ENCODE measurements at regions not wholly inside any gene's neighbourhood (a gene's known extent, or its start where the extent isn't known, plus 50 kb on each side); places are given as distances from the start of the nearest gene placed in this dataset.

DNA sequence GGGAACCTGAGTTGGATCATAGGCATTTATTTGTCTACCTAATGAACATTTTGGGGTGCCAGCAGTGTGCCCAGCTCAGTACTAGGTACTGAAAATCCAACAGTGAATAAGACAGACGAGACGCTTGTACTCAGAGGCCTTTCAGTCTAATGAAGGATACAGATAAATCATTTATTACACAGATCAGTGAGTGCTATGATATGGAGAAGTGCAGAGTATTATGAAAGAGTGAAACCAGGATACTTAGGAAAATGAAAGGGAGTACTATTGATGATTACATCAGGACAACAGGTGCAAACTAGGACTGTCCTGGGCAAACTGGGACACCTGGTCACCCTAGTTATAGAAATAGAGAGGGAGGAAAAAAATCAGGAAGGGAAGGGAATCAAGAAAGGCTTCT, 207.5 kb upstream of the NCAM1 start:
- DNase-seq (ENCODE audit: low read depth): no peak

DNA sequence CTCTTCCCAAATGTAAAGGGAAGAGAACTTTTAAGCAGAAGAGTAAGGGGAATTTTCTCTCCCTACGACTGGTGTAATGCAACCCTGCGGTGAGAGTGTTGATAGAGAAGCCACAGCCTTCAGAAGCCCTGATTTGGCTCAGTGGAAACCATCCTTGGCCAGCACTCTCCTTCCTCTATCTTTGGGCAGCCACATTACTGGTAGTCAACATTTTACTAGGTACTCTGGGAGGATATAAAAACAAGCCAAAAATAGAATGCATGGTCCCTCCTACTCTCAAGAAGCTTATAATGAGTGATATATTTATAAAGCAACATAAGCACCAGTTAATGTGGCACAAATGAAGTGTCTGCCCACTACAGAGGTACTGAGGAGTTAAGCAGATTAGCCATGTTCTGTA, 201.8 kb upstream of the NCAM1 start:
- DNase-seq (ENCODE audit: low read depth): no peak

DNA sequence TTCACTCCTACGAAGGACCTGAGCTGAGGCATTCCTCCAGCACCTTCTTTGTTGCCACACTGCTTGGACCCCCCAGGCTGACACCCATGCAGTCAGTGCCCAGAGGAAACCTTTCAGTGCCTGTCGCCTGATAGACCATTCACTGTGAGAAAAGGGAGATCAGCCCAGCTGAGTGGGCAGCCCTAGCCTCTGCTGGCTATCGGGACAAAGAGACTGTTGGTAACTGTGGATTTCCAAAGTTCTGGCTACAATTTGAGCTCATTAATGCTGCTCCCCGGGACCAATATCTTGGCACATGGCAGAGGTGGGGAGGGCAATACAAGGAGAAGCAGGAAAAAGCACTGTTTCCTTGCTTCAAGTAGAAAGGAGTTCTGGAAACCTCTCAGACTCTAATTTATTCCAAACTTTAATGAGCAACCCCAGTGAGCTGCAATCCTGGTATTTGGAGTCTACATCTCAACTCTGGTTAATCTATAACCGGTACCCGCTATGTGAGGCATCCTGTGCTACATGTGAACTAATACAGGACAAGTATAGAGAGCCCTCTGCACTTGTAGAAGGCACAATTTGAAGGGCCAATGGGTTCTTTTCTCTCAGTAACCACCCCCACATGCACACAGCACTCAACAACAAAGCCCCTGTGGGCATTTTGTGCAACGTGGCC, 200.7 kb upstream of the NCAM1 start:
- no peak for DNase-seq (ENCODE audit: low read depth)

DNA sequence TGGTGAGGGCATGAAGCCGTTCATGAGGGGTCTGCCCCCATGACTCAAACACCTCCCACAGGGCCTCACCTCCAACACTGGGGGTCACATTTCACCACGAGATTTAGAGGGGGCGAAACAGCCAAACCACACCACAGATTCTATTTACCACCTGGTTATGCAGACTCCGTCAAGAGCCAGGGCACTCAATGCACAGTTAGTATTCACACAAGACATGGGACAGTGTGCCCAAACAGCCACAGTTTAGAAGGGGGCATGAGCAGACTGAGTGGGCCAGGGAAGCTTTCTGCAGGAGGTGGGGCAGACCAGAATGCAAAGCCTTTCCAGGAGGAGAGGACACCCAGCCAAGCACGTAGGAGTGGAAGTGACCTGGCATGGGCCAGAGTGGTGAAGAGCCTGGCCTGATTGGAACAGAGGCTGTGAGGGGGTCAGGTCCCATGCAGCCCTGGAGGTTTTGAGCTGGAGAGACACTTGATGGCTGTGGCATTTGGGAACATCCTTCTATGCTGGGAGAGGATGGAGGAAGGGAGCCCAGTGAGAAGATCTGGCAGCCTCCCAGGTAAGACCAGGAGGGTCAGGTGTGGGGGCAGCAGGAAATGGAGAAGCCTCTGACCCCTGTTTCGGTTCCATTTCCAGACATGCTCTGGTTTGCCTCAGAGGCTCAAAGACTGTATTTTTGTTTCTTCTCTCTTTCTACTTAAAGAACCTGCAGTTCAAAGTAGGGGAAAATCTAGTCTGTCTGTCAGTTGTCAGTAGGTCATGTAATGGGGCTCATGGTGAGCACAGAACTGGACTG, 199.1 kb upstream of the NCAM1 start:
- no peak for DNase-seq (ENCODE audit: low read depth)

DNA sequence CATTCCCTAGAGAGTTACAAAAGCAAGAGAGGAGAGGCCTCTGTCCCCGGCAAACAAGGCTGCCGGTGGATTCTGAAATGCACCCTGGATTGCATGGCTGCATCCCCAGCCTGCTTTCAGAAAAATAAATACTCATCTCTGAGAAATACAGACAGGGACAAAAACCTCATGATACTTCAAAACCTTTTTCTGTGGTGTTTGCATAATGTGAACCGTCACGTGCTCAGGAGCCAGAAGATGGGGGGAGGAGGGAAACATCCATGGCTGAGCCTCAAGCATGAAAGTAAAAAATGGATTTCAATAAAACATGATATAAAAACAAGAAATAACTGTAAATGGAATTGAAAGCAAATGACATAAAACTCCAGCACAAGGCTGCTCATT, 198.5 kb upstream of the NCAM1 start:
- no peak for DNase-seq (ENCODE audit: low read depth)

DNA sequence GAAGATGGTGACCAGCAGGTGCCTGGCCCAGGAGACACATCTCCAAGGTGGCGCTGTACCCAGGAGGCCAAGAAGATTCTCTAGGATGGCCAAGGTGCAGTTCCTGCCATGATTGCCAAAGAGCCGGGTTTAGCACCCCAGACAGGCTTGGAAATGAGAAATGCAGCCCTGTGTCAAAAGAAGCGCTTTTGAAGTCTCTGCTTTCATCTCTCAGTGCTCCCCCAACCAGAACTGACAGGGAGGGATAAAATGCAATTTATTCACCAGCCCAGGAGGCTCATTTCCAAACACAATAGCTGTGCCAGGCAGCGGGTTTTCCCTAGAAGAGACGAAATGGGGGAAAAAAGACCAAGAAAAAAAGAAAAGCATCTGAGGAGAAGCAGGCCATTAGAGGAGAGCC, 195.9 kb upstream of the NCAM1 start:
- no peak for DNase-seq (ENCODE audit: low read depth)

DNA sequence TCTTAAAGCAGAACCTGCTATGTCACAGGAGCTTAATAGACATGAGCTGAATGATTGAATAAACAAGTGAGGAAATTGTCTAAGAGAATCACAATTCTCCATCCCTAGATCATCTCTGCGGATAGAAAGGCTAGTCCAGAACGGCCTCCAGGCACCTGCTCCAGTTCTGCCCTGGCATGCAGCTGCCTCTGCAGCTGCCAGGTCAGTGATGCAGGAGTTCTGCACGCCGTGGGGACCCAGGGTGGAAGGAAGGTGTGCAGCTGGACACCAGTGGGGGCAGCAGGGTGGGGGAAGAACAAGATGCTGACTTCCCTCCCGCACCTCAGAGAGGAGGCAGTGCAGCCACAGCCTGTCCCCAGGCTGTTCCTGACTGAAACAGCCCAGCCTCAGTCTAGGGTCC, 192.1 kb upstream of the NCAM1 start:
- no peak for DNase-seq (ENCODE audit: low read depth)

DNA sequence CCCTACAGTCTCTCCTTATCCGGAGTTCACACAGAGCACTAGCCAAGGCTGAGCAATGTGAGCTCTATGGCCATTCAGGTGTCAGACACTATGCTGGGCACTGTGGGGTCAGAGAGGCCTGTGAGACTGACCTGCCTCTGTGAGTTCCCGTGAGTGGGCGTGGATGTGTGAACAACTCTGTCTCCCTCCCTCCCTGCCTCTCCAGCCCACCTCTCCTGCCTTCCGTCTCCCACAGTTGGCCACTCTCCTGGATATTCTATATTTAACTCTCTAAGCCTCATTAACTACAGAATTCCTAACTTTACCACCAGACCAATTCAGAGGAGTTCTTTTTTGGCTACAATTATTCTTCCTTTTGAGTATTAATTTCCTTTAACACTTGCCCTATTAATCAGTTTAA, 191.6 kb upstream of the NCAM1 start:
- DNase-seq (ENCODE audit: low read depth): no peak

DNA sequence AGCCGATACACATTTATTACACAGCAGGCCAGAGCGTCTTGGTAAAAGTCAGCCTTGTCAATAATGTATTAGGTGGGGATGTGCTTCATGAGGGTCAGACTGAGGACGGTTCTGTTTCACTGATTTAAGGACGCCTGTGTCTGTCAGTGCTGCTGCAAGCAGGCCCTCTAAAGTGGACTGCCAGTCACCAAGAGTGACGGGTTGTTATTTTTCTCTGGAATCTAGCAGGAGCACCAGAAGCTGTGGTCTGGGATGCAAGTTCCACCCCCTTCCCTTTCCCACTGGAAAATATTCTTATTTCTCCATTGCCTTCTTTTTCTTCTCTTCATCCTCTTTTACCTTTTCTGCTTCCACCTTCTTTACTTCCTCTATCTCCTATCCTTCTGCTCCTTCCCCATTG, 191.2 kb upstream of the NCAM1 start:
- no peak for DNase-seq (ENCODE audit: low read depth)

DNA sequence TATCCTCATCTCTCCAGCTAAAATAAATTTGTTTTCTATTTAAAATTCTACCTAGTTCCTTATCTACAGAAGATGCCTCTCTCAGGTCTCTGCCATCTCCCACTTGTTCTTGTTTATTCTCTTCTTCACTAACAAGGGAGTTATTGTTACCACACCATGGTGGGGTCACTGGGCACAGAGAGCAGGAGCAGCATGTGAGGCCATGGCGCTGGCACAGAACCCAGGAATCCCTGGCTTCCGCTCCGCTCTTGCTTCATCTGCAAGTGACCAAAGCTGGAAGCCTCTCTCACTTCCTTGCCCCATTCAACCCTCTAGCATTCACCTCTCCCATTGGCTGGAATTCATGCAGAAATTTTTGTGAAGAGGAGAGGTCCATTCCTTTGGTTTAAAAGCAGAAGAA, 190.7 kb upstream of the NCAM1 start:
- no peak for DNase-seq (ENCODE audit: low read depth)

DNA sequence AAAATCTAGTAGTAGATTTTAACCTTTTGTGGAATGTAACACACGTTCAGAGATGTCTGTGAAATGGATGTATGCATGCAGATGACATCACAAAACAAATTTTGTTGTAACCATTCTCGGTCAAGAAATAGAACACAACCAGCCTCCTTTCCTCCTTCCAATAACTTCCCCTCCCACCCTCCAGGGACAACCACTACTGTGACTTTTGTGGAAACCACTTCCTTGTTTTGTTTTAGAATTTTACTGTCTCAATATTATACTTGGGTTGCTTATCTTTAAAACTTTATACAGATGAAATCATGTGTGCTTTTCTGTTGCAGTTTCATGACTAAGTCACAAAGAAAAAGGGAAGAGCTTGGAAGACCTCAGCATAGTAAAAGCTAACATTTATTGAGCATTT, 189.4 kb upstream of the NCAM1 start:
- no peak for DNase-seq (ENCODE audit: low read depth)

DNA sequence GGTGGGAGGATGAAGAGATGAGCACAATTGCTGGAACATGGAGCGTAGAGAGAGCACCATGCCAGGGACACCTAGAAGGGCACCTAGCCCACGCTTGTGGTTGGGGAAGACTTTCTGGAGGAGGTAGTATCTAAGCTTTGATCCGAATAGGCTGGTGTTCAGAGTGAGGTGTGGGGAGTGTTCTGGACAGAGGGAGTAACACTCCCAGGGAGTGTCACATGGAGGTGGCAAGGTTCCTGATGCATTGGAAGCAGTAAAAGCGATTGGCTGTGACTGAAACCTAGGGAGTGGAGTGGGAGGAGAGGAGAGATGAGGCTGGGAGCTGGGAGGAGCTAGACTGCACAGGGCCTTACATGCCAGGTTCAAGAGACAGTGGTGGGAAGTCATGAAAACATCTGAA, 188.0 kb upstream of the NCAM1 start:
- no peak for DNase-seq (ENCODE audit: low read depth)

DNA sequence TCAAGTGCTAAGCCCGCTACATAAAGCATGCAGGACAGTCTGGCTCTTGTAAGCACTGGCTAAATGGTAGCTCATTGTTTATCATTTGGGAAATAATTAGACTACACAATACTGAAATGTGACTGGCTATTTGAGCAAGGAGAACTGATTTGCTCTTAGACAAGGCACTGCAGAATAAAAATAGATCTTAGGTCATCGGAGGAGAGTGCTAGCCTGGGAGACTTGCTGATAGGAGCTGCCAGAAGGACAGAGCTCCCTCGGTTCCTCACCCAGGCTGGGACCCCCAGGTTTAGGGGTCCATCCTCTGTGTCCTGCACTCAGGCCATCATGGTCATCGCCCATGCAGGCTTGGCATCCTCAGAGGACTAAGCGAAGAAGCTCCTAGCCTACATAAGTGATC, 184.4 kb upstream of the NCAM1 start:
- DNase-seq (ENCODE audit: low read depth): no peak

DNA sequence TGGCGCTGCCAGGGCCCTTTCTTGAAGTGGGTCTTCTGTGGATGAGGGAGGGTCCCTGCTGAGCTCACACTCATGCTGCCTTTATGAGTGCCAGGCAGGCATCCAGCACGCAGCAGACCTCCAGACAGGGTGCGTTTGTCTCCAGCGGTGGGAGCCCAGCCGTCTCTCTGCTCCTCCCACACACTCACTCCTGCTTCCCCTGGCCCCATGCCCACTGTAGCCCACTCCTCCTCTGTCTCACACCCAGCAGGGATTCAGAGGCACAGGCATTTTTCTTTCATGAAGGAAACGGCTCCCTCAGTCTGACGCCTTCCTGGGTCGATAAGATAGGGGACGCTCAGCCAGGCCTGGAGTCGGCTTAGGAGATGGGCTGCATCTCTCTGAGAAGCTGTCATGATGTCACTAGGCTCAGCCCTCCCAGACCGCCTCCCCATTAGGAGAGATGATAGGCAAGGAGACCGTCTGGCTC, 183.9 kb upstream of the NCAM1 start:
- DNase-seq (ENCODE audit: low read depth): no peak

DNA sequence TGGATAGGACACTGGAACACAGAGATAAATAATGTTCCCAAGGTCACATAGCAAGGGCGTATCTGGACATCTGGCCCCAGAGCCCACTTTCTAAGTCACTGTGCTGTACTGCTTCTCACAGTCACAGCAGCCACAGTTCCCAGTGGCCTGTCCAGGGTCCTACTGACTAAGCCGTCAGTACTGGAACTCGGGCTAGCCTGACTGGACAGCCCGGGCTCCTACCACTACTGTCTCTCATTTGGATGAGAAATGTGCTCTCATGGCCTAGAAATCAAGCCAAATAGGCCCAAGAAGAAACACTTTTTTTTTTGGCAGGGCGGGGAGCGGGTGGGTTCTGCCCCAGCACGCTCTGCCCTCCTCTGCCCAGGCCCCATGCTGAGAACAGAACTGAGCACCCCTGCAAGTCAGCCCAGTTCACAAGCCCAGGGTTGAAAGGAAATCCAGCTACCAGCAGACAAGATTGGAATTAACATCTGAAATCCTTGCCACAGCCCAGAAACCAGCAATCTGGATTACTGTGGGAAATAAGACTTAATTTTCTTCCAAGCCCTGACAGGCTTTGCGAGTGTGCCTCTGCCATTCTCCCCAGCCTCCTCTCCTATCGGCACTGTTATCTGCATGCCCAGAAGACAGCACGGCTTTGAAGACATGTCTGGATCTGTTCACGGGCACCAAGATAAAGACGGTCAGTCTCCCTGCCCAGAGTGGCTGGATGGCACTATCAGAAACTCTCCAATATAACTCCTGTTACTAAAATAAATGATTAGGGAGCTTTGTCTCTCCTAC, 182.9 kb upstream of the NCAM1 start:
- no peak for DNase-seq (ENCODE audit: low read depth)

DNA sequence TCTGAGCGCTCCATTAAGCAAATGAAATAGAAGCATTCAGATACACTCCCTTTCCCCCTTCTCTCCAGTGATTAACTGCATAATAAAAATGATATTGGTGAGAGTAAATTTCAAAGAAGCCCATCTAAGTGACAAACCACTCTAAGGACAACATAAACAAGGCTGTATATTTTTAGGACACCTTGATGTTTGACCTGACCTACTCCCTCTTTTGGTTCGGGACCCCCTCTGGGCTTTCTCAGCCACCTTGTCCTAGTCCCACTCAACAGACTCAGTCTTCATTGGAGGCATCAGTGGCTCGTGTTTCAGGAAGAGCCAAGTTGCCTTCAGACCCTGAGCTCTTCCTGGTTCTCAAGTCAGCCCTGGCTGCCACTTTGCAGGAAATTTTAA, 182.3 kb upstream of the NCAM1 start:
- DNase-seq (ENCODE audit: low read depth): no peak

DNA sequence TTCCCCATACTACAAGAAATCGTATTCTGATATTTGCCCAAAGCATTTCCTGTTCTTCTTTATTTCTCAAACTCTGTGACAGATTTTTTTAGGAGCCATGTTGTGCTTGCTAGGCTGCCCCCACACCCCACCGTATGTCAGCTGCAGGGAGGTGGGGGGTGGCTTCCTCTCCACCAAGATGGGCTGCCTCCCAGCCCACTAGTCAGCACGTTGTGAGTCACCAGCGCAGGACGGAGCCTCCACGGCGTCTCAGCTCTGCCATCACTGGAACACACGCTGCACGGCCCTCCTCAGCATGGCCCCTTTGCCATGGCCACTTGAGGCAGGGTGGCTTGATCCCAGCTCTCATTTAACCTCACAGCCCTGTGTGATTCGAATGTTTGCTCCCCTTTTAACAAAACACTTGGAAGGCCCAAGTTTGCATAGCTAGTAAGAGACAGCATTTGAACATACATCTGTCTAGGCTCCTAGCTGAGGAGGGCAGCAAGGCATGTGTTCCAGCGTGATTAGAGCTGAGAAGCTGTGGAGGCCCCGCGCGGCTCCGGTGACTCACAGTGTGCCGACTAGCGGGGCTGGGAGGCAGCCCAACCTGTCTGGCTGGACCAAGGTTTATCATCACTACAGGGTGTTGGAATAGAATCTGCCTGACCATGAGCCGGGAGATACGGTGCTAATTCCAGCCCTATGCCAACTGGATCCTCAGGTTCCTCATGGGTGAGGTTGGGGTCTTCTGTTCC, 180.7 kb upstream of the NCAM1 start:
- no peak for DNase-seq (ENCODE audit: low read depth)

DNA sequence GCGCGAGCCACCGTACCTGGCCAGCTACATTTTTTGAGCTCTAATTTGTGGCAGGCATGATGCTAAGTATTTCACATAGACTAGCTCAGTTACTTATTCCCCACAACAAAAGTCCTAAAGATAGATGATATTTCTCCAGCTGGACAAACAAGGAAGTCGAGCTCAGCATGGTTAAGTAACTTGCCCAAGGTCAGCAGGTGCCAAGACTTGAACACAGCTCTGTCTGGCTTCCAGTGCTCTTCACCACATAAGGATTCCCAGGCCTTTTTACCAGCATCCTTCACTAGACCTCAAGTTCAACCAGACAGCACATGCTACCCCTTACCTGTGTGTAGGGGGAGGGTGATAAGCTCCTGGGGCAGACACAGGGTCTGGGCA, 177.3 kb upstream of the NCAM1 start:
- no peak for DNase-seq (ENCODE audit: low read depth)

DNA sequence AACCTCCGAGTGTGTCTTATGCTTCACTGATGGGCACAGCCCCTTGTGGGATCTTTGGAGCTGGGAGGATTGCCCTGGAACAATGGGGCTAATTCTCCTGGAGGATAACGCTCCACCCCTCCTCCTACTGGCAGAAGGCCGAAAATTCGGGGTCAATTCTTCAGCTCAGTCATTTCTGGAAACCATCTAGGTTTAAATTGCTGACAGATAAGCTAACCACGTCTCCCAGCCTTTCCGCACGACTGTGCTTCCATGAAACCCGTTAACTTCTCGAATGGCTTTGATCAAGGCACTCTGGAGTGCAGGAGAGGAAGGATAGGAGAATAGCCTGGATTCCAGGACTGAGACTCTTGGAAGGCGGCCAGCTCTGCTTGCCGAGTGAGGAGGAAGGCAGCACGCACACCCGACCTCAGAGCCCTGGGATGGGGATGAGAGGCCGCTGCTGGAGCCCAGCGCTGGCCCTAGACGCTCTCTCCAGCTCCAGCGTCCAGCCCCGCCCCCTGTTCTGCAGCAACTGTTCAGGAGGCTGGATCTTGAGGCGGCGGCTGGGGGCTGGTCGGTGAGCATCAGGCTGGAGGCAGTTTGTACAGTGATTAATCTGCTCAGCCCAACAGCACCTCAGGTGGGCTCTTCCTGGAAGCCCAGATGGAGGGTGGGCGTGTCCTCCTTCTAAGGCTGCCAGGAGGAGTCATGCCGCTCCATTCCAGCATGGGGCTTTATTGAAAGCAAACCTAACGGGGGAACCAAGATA, 176.7 kb upstream of the NCAM1 start:
- DNase-seq (ENCODE audit: low read depth): no peak

DNA sequence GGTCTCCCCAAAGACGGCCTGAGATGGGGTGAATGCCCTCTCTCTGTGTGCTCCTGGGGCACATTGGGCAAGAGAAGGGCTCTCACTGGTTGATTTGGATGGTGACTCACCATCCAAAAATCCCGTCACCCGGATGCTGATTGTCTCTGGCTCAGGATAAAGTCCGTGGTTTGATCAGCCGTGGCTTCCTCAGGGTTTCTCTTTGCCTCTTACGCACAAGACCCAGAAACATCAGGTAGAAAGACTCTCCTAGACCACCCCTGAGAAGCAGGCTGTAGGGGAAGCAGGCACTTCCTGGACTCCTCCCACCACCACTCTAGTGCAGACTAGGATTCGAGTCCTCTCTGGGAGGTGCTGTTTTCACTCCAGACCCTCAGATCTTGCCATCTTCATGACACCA, 176.1 kb upstream of the NCAM1 start:
- DNase-seq (ENCODE audit: low read depth): no peak

DNA sequence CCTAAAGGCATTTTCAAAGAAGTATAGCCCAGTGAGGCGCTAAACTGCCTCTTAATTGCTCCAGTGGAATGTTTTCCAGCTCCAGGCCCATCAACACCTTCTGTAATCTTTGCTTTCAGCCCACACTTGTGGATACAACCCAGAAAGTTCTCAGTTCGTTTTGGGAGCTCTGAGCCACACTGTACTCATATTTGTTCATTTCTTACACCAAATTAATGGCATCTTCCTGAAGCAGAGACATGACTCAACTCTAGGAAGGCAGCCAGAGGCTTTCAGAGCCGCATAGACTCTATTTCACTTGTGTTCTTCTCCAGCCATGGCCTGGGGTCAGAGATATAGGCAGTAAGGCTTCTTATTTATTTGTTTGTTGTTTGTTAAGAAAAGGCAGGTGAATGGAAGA, 175.5 kb upstream of the NCAM1 start:
- no peak for DNase-seq (ENCODE audit: low read depth)

DNA sequence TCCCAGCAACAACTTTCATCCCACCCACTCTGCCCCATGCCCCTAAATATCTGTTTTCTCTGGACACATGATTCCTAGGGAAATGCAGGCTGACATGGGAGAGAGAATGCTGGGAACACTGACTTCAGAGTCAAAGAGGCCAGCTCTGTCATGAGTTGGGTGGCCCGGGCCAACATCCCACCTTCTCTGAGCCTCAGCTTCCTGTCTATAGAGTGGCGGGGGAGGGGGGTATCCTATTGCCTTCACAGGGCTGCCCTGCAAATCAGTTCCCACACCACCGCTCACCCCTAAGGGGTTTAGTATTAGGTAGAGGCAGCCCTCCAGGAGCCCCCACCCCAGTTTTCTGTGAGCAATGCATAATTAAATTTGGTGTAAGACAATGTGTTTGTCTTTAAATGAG, 175.0 kb upstream of the NCAM1 start:
- DNase-seq (ENCODE audit: low read depth): no peak
